ENCODE measurements at regions not wholly inside any gene's neighbourhood (a gene's known extent, or its start where the extent isn't known, plus 50 kb on each side); places are given as distances from the start of the nearest gene placed in this dataset.

DNA sequence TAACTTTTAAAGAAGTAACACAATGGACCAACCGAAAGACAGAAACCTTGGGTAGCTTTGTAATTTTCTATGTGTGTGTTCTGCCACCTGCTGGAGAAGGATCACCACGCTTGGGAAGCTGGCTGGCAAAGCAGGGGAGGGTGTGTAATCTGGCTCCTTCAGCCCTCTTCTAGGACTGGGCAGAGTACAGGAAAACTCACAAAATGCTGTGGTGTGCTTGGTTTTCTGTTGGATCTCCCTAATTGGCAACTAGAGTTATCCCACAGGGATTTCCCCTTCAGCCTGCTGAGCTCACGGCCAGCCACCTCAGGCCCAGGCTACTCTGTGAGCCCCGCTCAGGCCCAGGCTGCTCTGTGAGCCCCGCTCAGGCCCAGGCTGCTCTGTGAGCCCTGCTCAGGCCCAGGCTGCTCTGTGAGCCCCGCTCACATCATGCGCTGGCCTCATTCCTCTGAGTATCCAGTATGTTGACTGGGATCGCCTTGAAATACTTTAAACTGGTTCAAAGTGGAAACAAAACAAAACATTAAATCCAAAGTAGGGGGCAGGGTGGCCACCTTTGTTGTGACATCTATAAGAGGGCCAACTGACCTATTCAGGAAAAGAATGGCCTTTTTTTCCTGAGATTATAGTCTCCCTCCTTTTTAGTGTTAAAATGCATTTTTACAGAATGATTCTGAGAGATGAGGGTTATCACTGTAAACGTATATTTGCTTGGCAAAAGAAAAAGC lies 52.0 kb upstream of the RNU6-8 start:
- DNase-seq (ENCODE audit: low read depth in 1 of 2, low spot score in 1 of 2): peak in 1 of 2 donors; percentile 19

- DNase-seq (ENCODE audit: low read depth in 1 of 2, low spot score in 1 of 2): no peak
These were observed 52.7 kb upstream of the RNU6-8 start for GRCh38 chr14:32255789-32256188.

DNA sequence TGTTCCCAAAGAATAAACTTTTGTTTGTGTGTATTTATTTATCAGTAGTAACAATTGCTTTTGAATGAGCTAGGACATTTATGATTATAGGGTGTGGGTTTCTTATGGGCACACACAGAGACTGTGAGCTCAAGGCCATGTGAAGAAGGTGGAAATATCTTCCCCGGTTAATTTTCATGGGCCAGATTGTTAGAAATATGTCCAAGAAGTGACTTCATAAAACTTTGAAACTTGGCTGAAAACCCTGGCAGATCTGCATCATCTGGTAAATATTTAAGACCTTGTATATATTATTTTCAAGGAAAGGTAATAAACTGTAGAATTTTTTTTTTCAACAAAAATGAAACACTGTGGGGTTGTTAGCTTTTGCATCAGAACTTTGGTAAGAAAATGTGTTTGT lies 53.5 kb upstream of the RNU6-8 start:
- no peak for DNase-seq (ENCODE audit: low read depth in 1 of 2, low spot score in 1 of 2)

DNA sequence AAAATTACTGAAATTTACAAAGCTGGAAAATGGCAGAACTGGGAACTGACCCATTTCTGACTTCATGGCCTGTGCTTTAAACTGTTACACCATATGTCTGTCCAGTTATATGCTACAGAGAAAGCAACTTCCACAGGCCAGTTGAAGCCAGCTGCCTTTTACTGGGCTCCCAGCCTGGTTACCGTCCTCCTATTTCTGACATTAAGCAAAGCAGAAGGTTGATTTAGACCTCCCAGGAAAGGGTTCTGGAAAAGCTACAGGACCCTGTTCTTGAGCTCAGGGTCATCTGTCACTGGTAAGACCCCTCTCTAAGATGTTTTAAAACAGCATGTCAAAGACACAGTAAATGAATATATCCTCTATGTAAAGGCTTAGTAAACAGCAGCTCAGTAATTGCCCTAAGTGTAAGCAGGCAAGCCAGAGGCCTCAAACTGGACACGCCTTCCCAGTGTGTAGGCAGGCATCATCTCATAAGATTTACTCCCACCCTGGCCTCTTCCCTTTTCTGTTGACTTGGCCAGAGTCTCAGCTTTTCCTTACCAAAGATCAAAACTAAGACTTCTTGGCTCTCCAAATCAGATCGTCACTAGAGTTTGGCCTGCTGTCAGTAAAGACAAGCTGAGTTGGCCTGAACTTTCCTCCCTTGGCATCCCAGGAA lies 55.4 kb upstream of the RNU6-8 start:
- DNase-seq (ENCODE audit: low read depth in 1 of 2, low spot score in 1 of 2): no peak

DNA sequence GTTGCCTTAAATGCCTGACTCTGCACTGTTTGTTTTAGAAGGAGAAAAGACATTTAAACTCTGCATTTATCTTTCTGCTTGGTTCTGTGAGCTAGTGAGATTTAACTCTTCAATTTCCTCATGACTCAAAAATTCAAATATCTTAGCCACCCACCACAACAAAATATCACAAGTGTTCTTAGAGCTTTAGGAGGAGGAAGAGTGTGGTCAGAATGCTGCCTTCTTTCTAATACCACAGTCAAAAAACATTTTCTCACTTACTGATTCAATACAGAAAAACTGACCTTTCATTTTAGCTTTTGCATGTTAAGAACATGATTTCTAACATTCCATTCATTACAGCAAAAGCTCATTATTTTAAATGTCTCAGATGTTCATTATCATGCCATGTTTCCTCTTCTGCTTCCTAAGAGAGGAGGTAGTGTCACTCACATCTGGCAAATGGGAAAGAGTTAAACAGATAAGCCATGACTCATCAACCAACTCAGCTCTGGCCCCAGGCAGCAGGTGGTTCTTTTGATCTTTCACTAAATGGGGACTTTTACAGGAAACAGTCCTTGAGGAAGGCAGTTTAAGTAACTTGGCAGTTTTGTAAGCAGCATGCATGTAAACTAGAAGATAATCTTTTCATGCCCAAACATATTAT lies 56.4 kb upstream of the RNU6-8 start:
- DNase-seq (ENCODE audit: low read depth in 1 of 2, low spot score in 1 of 2): no peak

DNA sequence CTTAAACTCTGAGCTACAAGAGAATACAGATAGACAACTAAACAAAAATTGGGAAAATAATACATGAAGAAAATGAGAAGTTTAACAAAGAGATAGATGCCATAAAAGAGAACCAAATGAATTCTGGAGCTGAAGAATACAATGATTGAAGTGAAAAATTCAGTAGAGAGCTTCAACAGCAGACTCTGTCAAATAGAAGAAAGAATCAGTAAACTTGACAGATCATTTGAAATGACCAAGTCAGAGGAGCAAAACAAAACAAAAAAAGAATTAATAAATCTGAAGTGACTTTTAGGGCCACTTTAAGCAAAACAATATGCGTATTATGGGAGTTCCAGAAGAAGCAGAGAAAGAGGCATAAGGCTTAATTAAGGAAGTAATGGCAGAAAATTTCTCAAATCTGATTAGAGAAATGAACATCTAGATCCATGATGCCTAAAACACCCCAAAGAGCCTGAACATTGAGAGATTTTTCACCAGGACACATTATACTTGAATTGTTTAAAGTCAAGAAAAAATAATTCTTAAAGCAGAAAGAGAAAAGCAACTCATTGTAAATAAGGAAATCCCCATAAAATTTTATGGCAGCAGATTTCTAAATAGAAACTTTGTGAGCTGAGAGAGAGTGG lies 61.0 kb upstream of the RNU6-8 start:
- DNase-seq (ENCODE audit: low read depth in 1 of 2, low spot score in 1 of 2): no peak

DNA sequence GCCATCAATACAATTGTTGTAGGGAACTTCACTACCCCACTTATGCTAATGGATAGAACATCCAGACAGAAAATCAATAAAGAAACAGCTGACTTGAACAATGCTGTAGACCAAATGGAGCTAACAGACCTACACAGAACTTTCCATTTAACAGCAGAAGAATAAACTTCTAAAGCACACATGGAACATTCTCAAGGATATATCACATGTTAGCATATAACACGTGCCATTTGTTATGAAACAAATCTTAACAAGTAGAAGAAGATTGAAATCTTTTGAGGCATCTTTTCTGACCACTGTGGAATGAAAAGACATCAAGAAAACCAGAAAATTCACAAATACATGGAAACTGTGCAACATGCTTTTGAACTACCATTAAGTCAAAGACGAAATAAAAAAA lies 62.5 kb upstream of the RNU6-8 start:
- no peak for DNase-seq (ENCODE audit: low read depth in 1 of 2, low spot score in 1 of 2)

DNA sequence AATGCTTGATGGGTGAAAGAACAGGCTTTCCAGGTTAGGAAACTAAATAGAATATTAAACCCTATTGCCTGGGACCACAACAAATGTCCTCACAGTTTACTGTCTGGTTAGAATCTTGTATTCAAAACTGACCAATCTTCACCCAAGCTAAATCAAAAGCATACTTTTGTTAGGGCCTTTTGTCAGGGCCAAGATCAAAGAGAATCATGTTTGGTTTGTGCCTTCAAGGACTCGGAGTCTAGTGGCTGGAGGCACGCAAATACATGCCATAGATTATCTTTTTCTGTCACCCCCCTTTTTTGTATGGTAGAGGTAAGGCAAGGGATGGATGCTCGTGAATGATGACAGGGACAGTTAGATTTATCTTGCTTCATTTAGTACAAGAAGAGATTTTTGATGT lies 51.1 kb upstream of the AKAP6 start:
- DNase-seq (ENCODE audit: low read depth in 1 of 2, low spot score in 1 of 2): no peak

All from activated T-helper 1 cell treated with anti-CD3 and anti-CD28 coated beads, Interleukin-2, amount 50 U/mL, for 16 hours (primary cell).